IPS-20b (cell line): ENCODE measurements at regions not wholly inside any gene's neighbourhood (a gene's known extent, or its start where the extent isn't known, plus 50 kb on each side); places are given as distances from the start of the nearest gene placed in this dataset.
"Not testable (repeated sequence)": the region's sequence is repeated elsewhere in the genome, so short reads cannot be mapped to it uniquely, and the experiment has no call there.

Experiments used
- H3K27ac ChIP-seq: one replicate; pipeline ENCODE4 v1.5.1; 2013; ENCODE audit warnings: low read length
- H3K27me3 ChIP-seq: 2 replicates; pipeline ENCODE4 v1.6.1; 2013; ENCODE audit warnings: mild to moderate bottlenecking, low read length, inconsistent platforms; ENCODE audit not compliant: insufficient read depth
- H3K36me3 ChIP-seq: 2 replicates; pipeline ENCODE4 v1.6.1; 2013; ENCODE audit warnings: low read depth, mild to moderate bottlenecking, inconsistent platforms, low read length, moderate library complexity; ENCODE audit not compliant: insufficient read depth
- H3K4me1 ChIP-seq: 2 replicates; pipeline ENCODE4 v1.6.1; 2013; ENCODE audit warnings: mild to moderate bottlenecking, control low read depth, inconsistent platforms, low read length, moderate library complexity; ENCODE audit not compliant: insufficient read depth
- H3K4me3 ChIP-seq: 2 replicates; pipeline ENCODE4 v1.5.1; 2013; ENCODE audit warnings: mild to moderate bottlenecking, low read length, inconsistent platforms
- H3K9ac ChIP-seq: 2 replicates; pipeline ENCODE4 v1.6.1; 2013; ENCODE audit warnings: low read depth, mild to moderate bottlenecking, inconsistent platforms, low read length, moderate library complexity
- H3K9me3 ChIP-seq: 2 replicates; pipeline ENCODE4 v1.6.1; 2013; ENCODE audit warnings: mild to moderate bottlenecking, low read depth, low read length, inconsistent platforms; ENCODE audit not compliant: insufficient read depth

- Histone ChIP-seq H3K4me3 (peak overlapping the region; percentile 71), H3K9ac (peak overlapping the region; percentile 80)
- H3K4me1 ChIP-seq, H3K9me3 ChIP-seq, H3K36me3 ChIP-seq, H3K27ac ChIP-seq, H3K27me3 ChIP-seq: not testable (repeated sequence)
Observed at GRCh38 chr16:22436823-22437652, 62.6 kb upstream of the CDR2 start.

- Histone ChIP-seq H3K4me3 (peak overlapping the region; percentile 71), H3K9ac (peak overlapping the region; percentile 80; the same call in 1 of the 2 replicates)
- not testable (repeated sequence) for H3K36me3 ChIP-seq, H3K27me3 ChIP-seq, H3K4me1 ChIP-seq, H3K27ac ChIP-seq, H3K9me3 ChIP-seq
Observed at GRCh38 chr16:22436326-22436822, 62.0 kb upstream of the CDR2 start.

- H3K27me3 ChIP-seq, H3K27ac ChIP-seq: not testable (repeated sequence)
Observed at GRCh38 chr16:22431314-22431713, 56.9 kb upstream of the CDR2 start.

GRCh38 chr16:22428654-22429053 lies 54.2 kb upstream of the CDR2 start:
- Histone ChIP-seq H3K4me1 (no peaks in the 10 kb centered on the region), H3K9me3 (no peaks in the 10 kb centered on the region), H3K4me3 (no peak overlapping the region), H3K36me3 (peaks cover 25% of the 10 kb centered on the region), H3K27me3 (no peaks in the 10 kb centered on the region), H3K9ac (no peak overlapping the region), H3K27ac (no peak overlapping the region)

More at GRCh38 chr16:22431314-22431713, 56.9 kb upstream of the CDR2 start:
- H3K4me3 ChIP-seq, H3K4me1 ChIP-seq, H3K9me3 ChIP-seq, H3K9ac ChIP-seq: not testable (repeated sequence)
- peaks cover 25% of the 10 kb centered on the region for H3K36me3 ChIP-seq

- peaks cover 25% of the 10 kb centered on the region for H3K36me3 ChIP-seq
- H3K9me3 ChIP-seq = no peaks in the 10 kb centered on the region
Observed at GRCh38 chr16:22427556-22427955, 53.1 kb upstream of the CDR2 start.

GRCh38 chr16:22425847-22426246 lies 51.4 kb upstream of the CDR2 start:
- H3K9me3 ChIP-seq = no peaks in the 10 kb centered on the region
- no peak overlapping the region for H3K27ac ChIP-seq
- H3K36me3 ChIP-seq = peaks cover 33% of the 10 kb centered on the region
- H3K27me3 ChIP-seq = no peaks in the 10 kb centered on the region
- H3K4me3 ChIP-seq = no peak overlapping the region
- H3K9ac ChIP-seq = no peak overlapping the region
- H3K4me1 ChIP-seq = no peaks in the 10 kb centered on the region

More at GRCh38 chr16:22427556-22427955, 53.1 kb upstream of the CDR2 start:
- Histone ChIP-seq H3K4me1 (no peaks in the 10 kb centered on the region), H3K4me3 (no peak overlapping the region), H3K9ac (no peak overlapping the region), H3K27me3 (no peaks in the 10 kb centered on the region), H3K27ac (no peak overlapping the region)

- H3K4me1 ChIP-seq = no peaks in the 10 kb centered on the region
- H3K9me3 ChIP-seq = no peaks in the 10 kb centered on the region
- no peak overlapping the region for H3K27ac ChIP-seq
- no peaks in the 10 kb centered on the region for H3K27me3 ChIP-seq
- H3K9ac ChIP-seq = no peak overlapping the region
- H3K36me3 ChIP-seq = peaks cover 33% of the 10 kb centered on the region
- no peak overlapping the region for H3K4me3 ChIP-seq
Observed at GRCh38 chr16:22425036-22425801, 50.8 kb upstream of the CDR2 start.

- no peak overlapping the region for H3K9ac ChIP-seq
- no peak overlapping the region for H3K4me3 ChIP-seq
- no peak overlapping the region for H3K27ac ChIP-seq
- H3K36me3 ChIP-seq = peaks cover 34% of the 10 kb centered on the region
- H3K27me3 ChIP-seq = no peaks in the 10 kb centered on the region
- no peaks in the 10 kb centered on the region for H3K4me1 ChIP-seq
- H3K9me3 ChIP-seq = no peaks in the 10 kb centered on the region
Observed at GRCh38 chr16:22424161-22424937, 49.9 kb upstream of the CDR2 start.
